ENCODE measurements at regions not wholly inside any gene's neighbourhood (a gene's known extent, or its start where the extent isn't known, plus 50 kb on each side); places are given as distances from the start of the nearest gene placed in this dataset.
A peak's percentile ranks its signal among the peaks of the same experiment; 100 is the strongest.

- TF ChIP-seq TRIM28 (IDR thresholded peaks at IDR 0.05; ENCODE audit: borderline replicate concordance, low read length) (no peak), PRDM6 (tag by site-specific recombination; IDR thresholded peaks at IDR 0.05) (peak; percentile 79), ZNF354C (tag by site-specific recombination; IDR thresholded peaks at IDR 0.05; ENCODE audit: borderline replicate concordance, low read depth) (no peak), ZBTB26 (tag by site-specific recombination; optimal IDR thresholded peaks at IDR 0.05) (no peak), CTCF (tag by site-specific recombination; IDR thresholded peaks at IDR 0.05) (no peak), REST (tag by site-specific recombination; IDR thresholded peaks at IDR 0.05) (no peak), ZNF639 (tag by site-specific recombination; IDR thresholded peaks at IDR 0.05) (no peak), ZNF335 (tag by site-specific recombination; conservative IDR thresholded peaks at IDR 0.05) (no peak), TCF7L2 (IDR thresholded peaks at IDR 0.05; ENCODE audit: borderline replicate concordance, low read depth, low read length) (no peak), MYNN (tag by site-specific recombination; IDR thresholded peaks at IDR 0.05; ENCODE audit: borderline replicate concordance) (no peak), ZNF785 (tag by site-specific recombination; IDR thresholded peaks at IDR 0.05) (no peak), ATF2 (tag by site-specific recombination; IDR thresholded peaks at IDR 0.05; ENCODE audit: low read depth) (no peak), ZNF600 (tag by site-specific recombination; IDR thresholded peaks at IDR 0.05) (no peak), ZNF843 (tag by site-specific recombination; IDR thresholded peaks at IDR 0.05) (no peak)
Measured at GRCh38 chr12:75965661-75966060, 65.9 kb downstream of the PHLDA1 start.
